ENCODE measurements at regions not wholly inside any gene's neighbourhood (a gene's known extent, or its start where the extent isn't known, plus 50 kb on each side); places are given as distances from the start of the nearest gene placed in this dataset.
"Not testable (repeated sequence)": the region's sequence is repeated elsewhere in the genome, so short reads cannot be mapped to it uniquely, and the experiment has no call there.

DNA sequence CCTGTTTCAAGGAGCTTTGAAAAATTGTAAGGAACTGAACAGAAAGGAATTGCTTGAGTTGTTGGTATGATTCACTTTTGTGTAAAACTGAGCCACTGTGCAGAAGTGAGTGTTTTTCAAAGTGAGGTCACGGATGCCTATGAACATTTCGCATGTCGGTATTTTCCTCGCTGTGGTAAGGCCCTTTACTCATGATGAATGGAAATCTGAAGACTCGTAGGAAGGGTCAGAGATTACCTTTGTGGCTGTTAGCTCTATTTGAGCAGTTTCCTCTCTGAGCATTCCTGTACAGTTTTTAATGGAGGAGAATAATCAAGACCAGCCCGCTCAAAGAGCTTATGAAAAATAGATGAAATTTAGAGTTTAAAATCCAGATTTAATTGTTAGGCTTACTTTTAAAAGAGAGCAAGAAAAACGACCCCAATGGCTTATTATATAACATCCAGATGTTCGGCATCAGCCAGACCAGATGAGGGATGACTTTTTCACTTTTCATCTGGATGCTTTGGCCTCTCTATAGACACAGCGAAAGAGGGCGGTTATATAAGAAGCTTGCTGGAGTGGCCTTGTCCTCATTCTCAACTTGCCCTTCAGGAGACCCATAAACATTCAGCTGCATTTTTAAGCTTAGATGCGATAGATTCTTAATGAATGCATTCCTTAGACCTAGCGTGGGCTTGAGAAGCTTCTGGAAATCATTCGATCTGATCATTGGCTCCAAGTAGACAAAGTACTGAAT, 99.5 kb downstream of the CD83 start:
- DNase-seq (ENCODE audit: extremely low read depth in 1 of 2, low read depth in 1 of 2), result no peak

- no peak for DNase-seq (ENCODE audit: extremely low read depth in 1 of 2, low read depth in 1 of 2)
Observed at GRCh38 chr6:14217728-14218518, 100.4 kb downstream of the CD83 start.

DNA sequence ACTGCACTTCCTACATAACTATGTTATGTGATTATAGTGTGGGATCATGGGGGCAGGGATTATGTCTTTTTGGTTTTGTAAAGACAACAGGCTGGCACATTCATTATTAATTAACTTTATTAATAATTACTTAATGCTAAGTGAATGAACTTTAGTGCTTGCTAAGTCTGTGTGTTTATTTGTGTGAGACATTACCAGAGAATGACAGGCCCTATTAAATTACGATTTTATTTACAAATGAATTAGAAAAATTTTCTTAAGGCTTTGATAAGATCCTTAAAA, 100.9 kb downstream of the CD83 start:
- no peak for DNase-seq (ENCODE audit: extremely low read depth in 1 of 2, low read depth in 1 of 2)

GRCh38 chr6:14221564-14222279, 104.2 kb downstream of the CD83 start:
- DNase-seq (ENCODE audit: extremely low read depth in 1 of 2, low read depth in 1 of 2), result no peak

DNA sequence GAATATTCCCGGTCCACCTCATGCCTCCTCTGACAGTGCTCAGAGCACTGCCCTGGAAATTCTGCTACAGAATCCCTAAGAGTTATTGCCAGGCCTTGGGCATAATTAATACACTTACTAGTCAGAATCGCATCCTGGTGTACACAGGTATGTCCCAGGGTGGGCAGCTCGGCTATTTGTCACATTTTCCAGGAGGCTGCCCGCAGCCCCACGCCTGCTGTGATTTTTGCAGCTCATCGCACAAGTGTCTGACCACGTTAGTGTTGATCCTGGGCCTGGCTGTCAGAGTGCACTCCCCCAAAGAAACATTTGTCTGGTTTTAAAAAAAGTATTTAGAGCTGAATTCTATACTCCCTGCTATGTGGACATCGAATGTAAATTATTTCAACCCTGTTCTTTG, 105.4 kb downstream of the CD83 start:
- DNase-seq (ENCODE audit: extremely low read depth in 1 of 2, low read depth in 1 of 2), result no peak

DNA sequence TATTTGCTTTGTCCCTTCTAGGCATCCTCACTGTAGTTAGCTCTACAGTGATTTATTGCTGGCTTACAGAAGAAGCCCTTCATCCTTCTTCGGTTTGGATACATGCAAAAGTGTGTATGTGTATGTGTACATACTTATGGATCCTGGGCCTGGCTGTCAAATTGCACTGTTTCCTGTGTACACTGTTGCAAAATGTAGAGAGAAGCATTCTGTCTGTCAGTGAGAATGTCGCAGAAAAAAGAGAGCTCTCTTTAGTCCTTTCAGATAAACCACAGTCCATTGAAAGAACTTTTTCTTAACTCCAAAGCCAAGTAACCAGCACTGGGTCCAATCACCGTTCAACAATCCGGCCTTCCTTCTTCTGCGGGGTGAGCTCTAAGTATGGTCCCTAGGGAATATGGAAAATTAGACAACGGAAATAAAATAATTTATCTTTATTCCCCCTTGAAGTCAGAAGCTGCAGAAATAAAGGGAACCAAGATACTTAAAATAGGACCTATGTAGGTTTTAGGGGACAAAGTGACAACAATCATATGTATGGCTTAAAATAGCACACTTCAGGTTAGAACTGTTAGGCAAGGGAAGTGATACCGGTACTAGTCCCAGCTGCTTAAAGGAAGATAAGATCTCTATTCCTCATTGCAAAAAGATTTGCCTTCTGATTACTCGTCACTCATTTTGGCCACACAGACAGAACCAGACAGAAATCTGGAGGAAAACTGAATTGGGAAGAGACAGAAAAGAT, 107.0 kb downstream of the CD83 start:
- no peak for DNase-seq (ENCODE audit: extremely low read depth in 1 of 2, low read depth in 1 of 2)

DNA sequence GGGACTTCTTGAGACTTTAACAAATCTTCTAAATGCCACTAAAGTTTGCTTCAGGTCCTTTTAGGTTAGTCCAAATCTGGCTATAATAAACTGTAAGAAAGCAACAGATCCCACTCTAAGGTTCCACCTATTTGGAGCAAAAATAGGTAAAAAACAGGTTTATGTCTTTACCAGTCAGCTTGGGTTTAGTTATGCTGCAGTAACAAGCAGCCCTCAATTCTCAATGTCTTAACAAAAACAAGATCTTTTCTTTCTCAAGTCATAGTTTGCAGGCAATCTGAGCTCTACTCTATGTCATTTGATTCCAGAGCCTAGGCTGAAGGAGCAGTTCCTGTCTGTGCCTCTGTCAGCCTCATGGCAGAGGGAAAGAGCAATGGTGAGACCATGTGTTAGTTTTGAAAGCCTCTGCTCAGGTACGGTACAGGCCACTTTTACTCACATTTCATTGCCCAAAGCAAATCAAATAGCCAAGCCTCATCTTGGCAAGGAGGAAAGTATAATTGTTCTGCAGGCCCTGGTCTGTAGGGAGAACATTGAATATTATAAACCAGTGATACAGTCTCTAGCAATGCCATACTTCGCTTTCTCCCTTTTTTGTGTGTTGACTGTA, 108.6 kb downstream of the CD83 start:
- no peak for DNase-seq (ENCODE audit: extremely low read depth in 1 of 2, low read depth in 1 of 2)

DNA sequence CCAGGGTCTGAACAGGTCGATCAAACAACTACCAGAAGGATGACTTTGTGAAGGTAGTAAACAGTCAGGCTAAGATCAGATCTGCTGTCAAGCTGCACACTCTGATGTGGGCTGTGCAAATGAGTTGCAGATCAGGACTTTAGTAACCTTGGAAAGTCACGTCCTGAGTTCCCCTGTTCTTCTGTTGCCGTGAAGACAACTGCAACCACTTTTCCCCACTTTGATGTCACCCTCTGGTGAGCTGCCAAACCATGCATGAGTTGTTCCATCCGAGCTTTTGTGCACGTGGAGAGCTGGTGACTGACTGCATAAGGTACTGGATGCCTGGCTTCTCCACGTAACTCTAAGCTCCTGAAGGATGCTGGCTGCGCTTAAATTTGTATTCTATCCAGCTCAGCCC, 111.0 kb downstream of the CD83 start:
- no peak for DNase-seq (ENCODE audit: extremely low read depth in 1 of 2, low read depth in 1 of 2)

DNA sequence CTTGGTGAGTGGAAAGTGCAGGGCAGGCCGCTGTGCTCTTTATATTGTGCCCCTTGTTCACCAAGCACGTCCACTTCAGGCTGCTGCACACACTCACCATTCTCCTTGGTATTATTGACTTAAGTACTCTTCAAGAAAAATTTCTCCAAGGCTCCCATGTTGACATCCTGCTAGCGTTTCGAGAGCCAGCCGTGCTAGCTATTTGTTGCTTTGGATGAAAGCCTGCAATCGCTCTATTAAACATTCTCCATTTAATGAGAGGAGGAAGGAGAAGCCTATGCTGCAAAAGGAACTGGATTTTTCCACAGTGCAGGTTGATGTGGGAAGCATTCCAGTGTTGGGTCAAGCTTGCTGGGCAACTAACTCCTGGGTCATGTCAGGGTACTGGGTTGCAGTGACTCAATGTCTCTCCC, 113.5 kb downstream of the CD83 start:
- DNase-seq (ENCODE audit: extremely low read depth in 1 of 2, low read depth in 1 of 2), result no peak

DNA sequence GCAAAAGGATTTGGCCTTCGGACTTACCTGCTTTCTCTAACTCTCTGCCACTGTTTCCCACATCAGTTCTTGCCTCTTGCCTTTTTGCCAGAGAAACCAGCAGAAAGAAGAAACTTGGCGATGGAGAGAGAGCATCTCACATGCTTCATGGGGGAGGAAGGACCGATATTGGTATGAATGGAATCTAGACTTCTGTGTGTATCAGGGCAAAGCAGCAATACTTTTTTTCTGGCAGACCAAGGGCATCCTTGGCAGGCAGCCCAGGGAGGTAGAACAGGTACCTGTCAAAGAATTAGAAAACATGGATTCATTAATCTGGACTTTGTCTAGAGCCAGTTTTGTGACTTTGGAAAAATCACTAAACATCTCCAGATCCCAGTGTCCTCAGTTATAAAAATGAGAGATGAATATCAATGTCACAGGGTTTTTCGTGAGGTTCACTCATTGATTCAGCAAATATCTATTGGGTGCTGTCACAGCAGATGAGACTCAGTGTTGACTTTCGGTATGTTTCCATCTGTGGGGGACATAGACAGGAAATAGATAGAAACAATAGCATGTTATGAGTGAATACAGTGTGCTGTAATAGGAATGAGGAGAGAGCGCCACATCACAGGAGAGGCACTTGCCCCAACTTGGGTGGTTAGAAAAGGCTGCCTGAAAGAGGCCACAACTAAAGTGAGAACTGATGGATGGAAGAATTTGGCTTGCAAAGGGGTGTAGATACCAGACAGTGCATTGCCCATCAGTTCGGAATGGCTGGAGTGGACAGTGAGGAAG, 114.1 kb downstream of the CD83 start:
- no peak for DNase-seq (ENCODE audit: extremely low read depth in 1 of 2, low read depth in 1 of 2)

- DNase-seq (ENCODE audit: extremely low read depth in 1 of 2, low read depth in 1 of 2), result no peak
Observed at GRCh38 chr6:14232889-14233288, 115.3 kb downstream of the CD83 start.

DNA sequence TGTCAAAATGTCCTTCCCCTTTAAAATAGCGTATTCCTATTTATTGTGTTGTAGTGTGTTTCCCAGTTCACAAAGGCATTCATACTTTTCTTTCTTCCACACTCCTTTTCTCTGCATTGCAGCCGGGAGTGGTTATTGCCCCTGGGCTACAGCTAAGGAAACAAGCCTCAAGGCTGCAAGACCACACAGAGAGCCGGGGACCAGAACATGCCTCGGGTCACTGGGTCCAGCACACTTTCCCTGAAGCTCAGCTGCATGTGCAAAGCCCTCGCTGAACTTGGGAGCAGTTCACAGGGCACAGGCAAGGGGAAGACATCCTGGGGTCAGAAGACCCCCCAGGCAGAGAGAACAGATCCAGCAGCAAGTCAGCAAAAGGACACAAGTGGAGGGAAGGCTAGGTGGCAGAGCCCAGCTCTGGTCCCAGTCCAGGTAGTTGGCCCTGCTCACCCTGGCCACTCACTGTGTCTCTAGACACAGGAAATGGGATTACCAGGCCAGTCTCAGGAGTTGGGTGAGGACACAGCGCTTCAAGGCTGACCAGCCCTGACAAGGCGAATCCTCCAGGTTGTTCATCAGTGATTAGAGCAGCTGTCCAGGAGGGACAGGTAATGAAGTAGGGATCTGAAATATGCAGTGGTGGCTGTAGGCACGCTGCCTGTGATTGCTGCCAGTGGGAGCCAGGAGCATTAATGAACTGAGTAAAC, 118.2 kb downstream of the CD83 start:
- DNase-seq (ENCODE audit: extremely low read depth in 1 of 2, low read depth in 1 of 2), result no peak

- DNase-seq (ENCODE audit: extremely low read depth in 1 of 2, low read depth in 1 of 2), result no peak
Observed at GRCh38 chr6:14239097-14239496, 121.5 kb downstream of the CD83 start.

GRCh38 chr6:14240411-14241166, 123.0 kb downstream of the CD83 start:
- no peak for DNase-seq (ENCODE audit: extremely low read depth in 1 of 2, low read depth in 1 of 2)

- DNase-seq (ENCODE audit: extremely low read depth in 1 of 2, low read depth in 1 of 2), result no peak
Observed at GRCh38 chr6:14241255-14242070, 123.9 kb downstream of the CD83 start.

GRCh38 chr6:14242912-14243311, 125.3 kb downstream of the CD83 start:
- not testable (repeated sequence) for DNase-seq (ENCODE audit: extremely low read depth in 1 of 2, low read depth in 1 of 2)

GRCh38 chr6:14243597-14243996, 126.0 kb downstream of the CD83 start:
- DNase-seq (ENCODE audit: extremely low read depth in 1 of 2, low read depth in 1 of 2), result no peak

DNA sequence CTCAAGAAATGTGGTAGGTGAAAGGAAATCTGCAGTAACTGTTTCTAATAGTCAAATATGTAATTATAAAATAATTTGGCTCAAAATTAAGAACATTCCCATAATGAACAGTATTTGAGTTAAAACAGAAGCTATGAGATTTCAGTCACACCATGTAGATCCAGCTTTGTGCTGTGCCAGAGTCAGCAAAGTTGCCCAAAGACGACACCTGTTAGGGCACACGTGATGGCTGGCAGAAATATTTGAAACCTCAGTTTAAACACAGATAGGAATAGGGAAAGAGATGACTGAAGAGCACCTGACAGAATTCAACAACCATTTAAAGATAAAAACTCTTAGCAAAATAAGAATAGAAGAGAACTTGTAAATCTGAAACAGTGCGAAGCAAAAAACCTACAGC, 129.3 kb downstream of the CD83 start:
- DNase-seq (ENCODE audit: extremely low read depth in 1 of 2, low read depth in 1 of 2), result no peak
